IMR-90 (cell line): ENCODE measurements at regions not wholly inside any gene's neighbourhood (a gene's known extent, or its start where the extent isn't known, plus 50 kb on each side); places are given as distances from the start of the nearest gene placed in this dataset.

ENCODE experiments used
- ATAC-seq: fragments of 200-7000 bp; cut with Tn5 transposase; 2 replicates; pipeline ENCODE4 v1.9.1; 2020; ENCODE audit warnings: low read depth, mild to moderate bottlenecking, moderate library complexity
- BruUV-seq: library from RNA; stranded (reverse); fragments of 400-500 nt; replicated peaks from 2 replicates; lab custom pipeline; 2021; lab: Mats Ljungman, UMichigan
- CTCF ChIA-PET: fragments of 300-600 bp; formaldehyde crosslinking; extraction: SDS; loops from one replicate; lab custom pipeline; 2021; ENCODE audit warnings: antibody characterized with exemption; lab: Yijun Ruan, JAX
- POLR2A ChIA-PET: fragments of 300-600 bp; sonication (Branson Sonifier 250); formaldehyde crosslinking; loops from one replicate; lab custom pipeline; 2022; ENCODE audit warnings: antibody characterized with exemption; ENCODE audit not compliant: unreplicated experiment; lab: Charles Lee
- DNase-seq: peaks from one replicate; pipeline ENCODE4 v3.0.0; 2013
- H2AFZ ChIP-seq: replicated peaks from 2 replicates; pipeline ENCODE3; 2013; ENCODE audit warnings: low read length, mild to moderate bottlenecking; ENCODE audit not compliant: poor library complexity
- H2AK5ac ChIP-seq: 2 replicates; pipeline ENCODE4 v1.6.1; 2013; ENCODE audit warnings: low read depth, low read length, inconsistent platforms
- H2AK9ac ChIP-seq: replicated peaks from 2 replicates; pipeline ENCODE3; 2013; ENCODE audit warnings: mild to moderate bottlenecking, low read depth, low read length, moderate library complexity; ENCODE audit not compliant: poor library complexity
- H2BK120ac ChIP-seq: 2 replicates; pipeline ENCODE4 v1.6.1; 2013; ENCODE audit warnings: low read depth, low read length, inconsistent platforms
- H2BK15ac ChIP-seq: 3 replicates; pipeline ENCODE4 v1.6.1; 2013; ENCODE audit warnings: low read depth, low read length, inconsistent platforms
- H2BK20ac ChIP-seq: 2 replicates; pipeline ENCODE4 v1.6.1; 2013; ENCODE audit warnings: low read depth, mild to moderate bottlenecking, inconsistent platforms, low read length, moderate library complexity
- H2BK5ac ChIP-seq: 2 replicates; pipeline ENCODE4 v1.6.1; 2013; ENCODE audit warnings: mild to moderate bottlenecking, low read depth, low read length, inconsistent platforms; ENCODE audit not compliant: poor library complexity, severe bottlenecking
- H3K14ac ChIP-seq: replicated peaks from 2 replicates; pipeline ENCODE4 v1.6.1; 2013; ENCODE audit warnings: low read depth, low read length, inconsistent platforms
- H3K18ac ChIP-seq: 2 replicates; pipeline ENCODE4 v1.6.1; 2013; ENCODE audit warnings: low read depth, low read length, control low read depth
- H3K23ac ChIP-seq: 2 replicates; pipeline ENCODE4 v1.6.1; 2013; ENCODE audit warnings: low read depth, low read length, inconsistent platforms
- H3K27ac ChIP-seq: 2 replicates; pipeline ENCODE4 v1.5.1; 2013; ENCODE audit warnings: mild to moderate bottlenecking, control low read depth, low read length; ENCODE audit not compliant: insufficient read depth
- H3K27me3 ChIP-seq: 2 replicates; pipeline ENCODE4 v1.6.1; 2013; ENCODE audit warnings: low read length; ENCODE audit not compliant: control insufficient read depth, insufficient read depth
- H3K36me3 ChIP-seq: 2 replicates; pipeline ENCODE4 v1.6.1; 2013; ENCODE audit warnings: low read length, mixed read lengths; ENCODE audit not compliant: control insufficient read depth, insufficient read depth
- H3K4ac ChIP-seq: 2 replicates; pipeline ENCODE4 v1.6.1; 2013; ENCODE audit warnings: low read depth, low read length, inconsistent platforms
- H3K4me1 ChIP-seq: 2 replicates; pipeline ENCODE4 v1.6.1; 2013; ENCODE audit warnings: low read length, mixed read lengths; ENCODE audit not compliant: control insufficient read depth, insufficient read depth
- H3K4me2 ChIP-seq: 2 replicates; pipeline ENCODE4 v1.6.1; 2013; ENCODE audit warnings: low read depth, mild to moderate bottlenecking, control low read depth, low read length, moderate library complexity
- H3K4me3 ChIP-seq: 2 replicates; pipeline ENCODE4 v1.5.1; 2013; ENCODE audit warnings: low read depth, mild to moderate bottlenecking, control low read depth, low read length, moderate library complexity; ENCODE audit not compliant: insufficient read depth
- H3K56ac ChIP-seq: 2 replicates; pipeline ENCODE4 v1.6.1; 2013; ENCODE audit warnings: low read length, inconsistent platforms; ENCODE audit not compliant: insufficient read depth; ENCODE audit errors: extremely low read depth
- H3K79me1 ChIP-seq, 2 experiments: 2 replicates each; pipeline ENCODE4 v1.6.1; 2013; ENCODE audit warnings: low read length in 2 of 2, inconsistent platforms in 1 of 2, low read depth in 1 of 2
- H3K9ac ChIP-seq: 2 replicates; pipeline ENCODE4 v1.6.1; 2013; ENCODE audit warnings: low read depth, low read length, control low read depth
- H3K9me1 ChIP-seq: 2 replicates; pipeline ENCODE4 v1.6.1; 2013; ENCODE audit warnings: low read length, inconsistent platforms; ENCODE audit not compliant: insufficient read depth
- H3K9me3 ChIP-seq: 2 replicates; pipeline ENCODE4 v1.6.1; 2013; ENCODE audit warnings: low read length; ENCODE audit not compliant: control insufficient read depth, insufficient read depth
- H4K20me1 ChIP-seq: 2 replicates; pipeline ENCODE4 v1.6.1; 2013; ENCODE audit warnings: low read length, inconsistent platforms; ENCODE audit not compliant: insufficient read depth
- H4K5ac ChIP-seq: 2 replicates; pipeline ENCODE4 v1.6.1; 2013; ENCODE audit warnings: mild to moderate bottlenecking, low read depth, low read length, control low read depth
- H4K8ac ChIP-seq, 2 experiments: 2 replicates each; pipeline ENCODE4 v1.6.1; 2013; ENCODE audit warnings: low read depth in 2 of 2, low read length in 2 of 2, control low read depth in 1 of 2, inconsistent platforms in 1 of 2
- H4K91ac ChIP-seq: 2 replicates; pipeline ENCODE4 v1.6.1; 2013; ENCODE audit warnings: low read depth, low read length, inconsistent platforms; ENCODE audit not compliant: insufficient read depth
- BHLHE40 ChIP-seq: fragments of 150-350 bp; IDR thresholded peaks from 2 replicates; pipeline ENCODE4 v1.6.1; 2016; ENCODE audit warnings: mild to moderate bottlenecking, low read depth, low read length
- CEBPB ChIP-seq: IDR thresholded peaks from 2 replicates; pipeline ENCODE4 v1.6.1; 2012; ENCODE audit warnings: low read depth, low read length, improper control_type of control experiment
- CHD1 ChIP-seq: IDR thresholded peaks from 2 replicates; pipeline ENCODE4 v1.6.1; 2012; ENCODE audit warnings: low read depth, low read length, improper control_type of control experiment
- CTCF ChIP-seq: conservative IDR thresholded peaks from 2 replicates; pipeline ENCODE4 v1.5.1; 2012; ENCODE audit warnings: mild to moderate bottlenecking, low read depth, low read length, improper control_type of control experiment
- ELK1 ChIP-seq: fragments of 150-350 bp; IDR thresholded peaks from 2 replicates; pipeline ENCODE4 v1.6.1; 2016; ENCODE audit warnings: low read depth, mild to moderate bottlenecking, low read length, moderate library complexity, borderline replicate concordance
- FOS ChIP-seq: fragments of 150-350 bp; IDR thresholded peaks from 2 replicates; pipeline ENCODE4 v1.6.1; 2016; ENCODE audit warnings: low read depth, low read length
- MAFK ChIP-seq: IDR thresholded peaks from 2 replicates; pipeline ENCODE4 v1.6.1; 2012; ENCODE audit warnings: low read depth, low read length, improper control_type of control experiment
- MAZ ChIP-seq: IDR thresholded peaks from 2 replicates; pipeline ENCODE4 v1.6.1; 2012; ENCODE audit warnings: low read depth, mild to moderate bottlenecking, low read length, improper control_type of control experiment, moderate library complexity, borderline replicate concordance
- MXI1 ChIP-seq: IDR thresholded peaks from 2 replicates; pipeline ENCODE4 v1.6.1; 2012; ENCODE audit warnings: low read depth, mild to moderate bottlenecking, low read length, moderate library complexity, borderline replicate concordance
- NFE2L2 ChIP-seq: fragments of 150-350 bp; IDR thresholded peaks from 2 replicates; pipeline ENCODE4 v1.6.1; 2016; ENCODE audit warnings: low read depth, mild to moderate bottlenecking, low read length
- POLR2A ChIP-seq: IDR thresholded peaks from 2 replicates; pipeline ENCODE4 v1.6.1; 2012; ENCODE audit warnings: mild to moderate bottlenecking, low read depth, low read length
- RAD21 ChIP-seq: IDR thresholded peaks from 2 replicates; pipeline ENCODE4 v1.6.1; 2012; ENCODE audit warnings: low read length, improper control_type of control experiment
- RCOR1 ChIP-seq: IDR thresholded peaks from 2 replicates; pipeline ENCODE4 v1.6.1; 2012; ENCODE audit warnings: mild to moderate bottlenecking, low read length, improper control_type of control experiment; ENCODE audit not compliant: insufficient replicate concordance
- RFX5 ChIP-seq: IDR thresholded peaks from 2 replicates; pipeline ENCODE4 v1.8.0; 2012; ENCODE audit warnings: low read depth, mild to moderate bottlenecking, low read length, moderate library complexity
- SMC3 ChIP-seq: fragments of 150-350 bp; IDR thresholded peaks from 2 replicates; pipeline ENCODE4 v1.6.1; 2016; ENCODE audit warnings: low read depth, mild to moderate bottlenecking, antibody characterized with exemption, low read length, moderate library complexity
- USF2 ChIP-seq: fragments of 150-350 bp; IDR thresholded peaks from 2 replicates; pipeline ENCODE4 v1.6.1; 2017; ENCODE audit warnings: mild to moderate bottlenecking, antibody characterized with exemption, low read length, low read depth
- dilution Hi-C: fragments of 300-500 bp; cut with HindIII; formaldehyde crosslinking; loops from one replicate; pipeline ENCODE4 v1.14.3; 2018; ENCODE audit warnings: low sequenced_read_pairs; ENCODE audit not compliant: unreplicated experiment
- in situ Hi-C: fragments of 300-500 bp; cut with MboI; formaldehyde crosslinking; loops from 3 replicates; pipeline ENCODE4 v1.14.3; 2019; ENCODE audit warnings: low sequenced_read_pairs, inconsistent platforms, mixed read lengths
- intact Hi-C: fragments of 100-400 bp; cut with micrococcal nuclease; formaldehyde crosslinking; loops from 2 replicates; pipeline ENCODE4 v1.10.0; 2022

- no peak overlapping the region for H3K23ac ChIP-seq
- H3K79me1 ChIP-seq = no peaks in the 10 kb centered on the region; a peak in 1 of 4 replicates
- no peak overlapping the region for H2BK5ac ChIP-seq
- BruUV-seq = no TSS peak
- H2BK15ac ChIP-seq = no peak overlapping the region
- DNase-seq = peak; percentile 34
- H4K8ac ChIP-seq = no peak overlapping the region
- ATAC-seq = peak; percentile 53; the same call in 1 of the 2 replicates
- no peak overlapping the region for H3K27ac ChIP-seq
- in situ Hi-C loops = no loop called here
- H2BK20ac ChIP-seq = no peak overlapping the region
- H3K4me3 ChIP-seq = no peak overlapping the region
- H4K5ac ChIP-seq = no peak overlapping the region
- no peaks in the 10 kb centered on the region for H3K27me3 ChIP-seq
- no peaks in the 10 kb centered on the region for H4K20me1 ChIP-seq
- TF ChIP-seq RFX5 (no peak), POLR2A (no peak), MAZ (no peak), FOS (no peak), USF2 (no peak), RAD21 (no peak), MXI1 (no peak), CEBPB (no peak), BHLHE40 (no peak), RCOR1 (no peak), ELK1 (no peak), CHD1 (no peak), MAFK (no peak), NFE2L2 (no peak), SMC3 (no peak), CTCF (no peak)
- H2AK5ac ChIP-seq = no peak overlapping the region
- no peak overlapping the region for H3K4ac ChIP-seq
- no peaks in the 10 kb centered on the region for H3K9me1 ChIP-seq
- no peaks in the 10 kb centered on the region for H3K9me3 ChIP-seq
- POLR2A ChIA-PET = no interaction called here
- H3K4me2 ChIP-seq = no peak overlapping the region
- no peak overlapping the region for H2BK120ac ChIP-seq
- H2AK9ac ChIP-seq = no peak overlapping the region
- H4K91ac ChIP-seq = no peak overlapping the region
- no peak overlapping the region for H3K9ac ChIP-seq
- H3K4me1 ChIP-seq = no peaks in the 10 kb centered on the region
- H3K18ac ChIP-seq = no peak overlapping the region
- CTCF ChIA-PET = interaction anchor here (0.6 to 1.1 kb wide), 2 partner anchors 9 to 25 kb away, joined by 3 read pairs; no protein-coding TSS in a partner anchor
- no peak overlapping the region for H3K14ac ChIP-seq
- intact Hi-C loops = no loop called here
- no peak overlapping the region for H3K56ac ChIP-seq
- no peaks in the 10 kb centered on the region for H3K36me3 ChIP-seq
- H2AFZ ChIP-seq = no peak overlapping the region
- dilution Hi-C loops = no loop called here
Observed at GRCh38 chr4:30879855-30880598, 159.9 kb downstream of the PCDH7 start.
